IPS-20b (cell line): ENCODE measurements at regions not wholly inside any gene's neighbourhood (a gene's known extent, or its start where the extent isn't known, plus 50 kb on each side); places are given as distances from the start of the nearest gene placed in this dataset.

ENCODE experiments used
- H3K27ac ChIP-seq: one replicate; pipeline ENCODE4 v1.5.1; 2013; ENCODE audit warnings: low read length
- H3K27me3 ChIP-seq: 2 replicates; pipeline ENCODE4 v1.6.1; 2013; ENCODE audit warnings: mild to moderate bottlenecking, low read length, inconsistent platforms; ENCODE audit not compliant: insufficient read depth
- H3K36me3 ChIP-seq: 2 replicates; pipeline ENCODE4 v1.6.1; 2013; ENCODE audit warnings: low read depth, mild to moderate bottlenecking, inconsistent platforms, low read length, moderate library complexity; ENCODE audit not compliant: insufficient read depth
- H3K4me1 ChIP-seq: 2 replicates; pipeline ENCODE4 v1.6.1; 2013; ENCODE audit warnings: mild to moderate bottlenecking, control low read depth, inconsistent platforms, low read length, moderate library complexity; ENCODE audit not compliant: insufficient read depth
- H3K4me3 ChIP-seq: 2 replicates; pipeline ENCODE4 v1.5.1; 2013; ENCODE audit warnings: mild to moderate bottlenecking, low read length, inconsistent platforms
- H3K9ac ChIP-seq: 2 replicates; pipeline ENCODE4 v1.6.1; 2013; ENCODE audit warnings: low read depth, mild to moderate bottlenecking, inconsistent platforms, low read length, moderate library complexity
- H3K9me3 ChIP-seq: 2 replicates; pipeline ENCODE4 v1.6.1; 2013; ENCODE audit warnings: mild to moderate bottlenecking, low read depth, low read length, inconsistent platforms; ENCODE audit not compliant: insufficient read depth

- no peaks in the 10 kb centered on the region for H3K9me3 ChIP-seq
- no peaks in the 10 kb centered on the region for H3K4me1 ChIP-seq
- no peak overlapping the region for H3K9ac ChIP-seq
- no peaks in the 10 kb centered on the region for H3K36me3 ChIP-seq
- H3K27ac ChIP-seq = no peak overlapping the region
- H3K27me3 ChIP-seq = no peaks in the 10 kb centered on the region
- H3K4me3 ChIP-seq = no peak overlapping the region
These were observed 113.9 kb upstream of the LMO3 start for GRCh38 chr12:16719713-16720416.

GRCh38 chr12:16716928-16717327, 111.0 kb upstream of the LMO3 start:
- Histone ChIP-seq H3K9ac (no peak overlapping the region), H3K27me3 (no peaks in the 10 kb centered on the region), H3K9me3 (no peaks in the 10 kb centered on the region), H3K4me1 (no peaks in the 10 kb centered on the region), H3K4me3 (no peak overlapping the region), H3K27ac (no peak overlapping the region), H3K36me3 (no peaks in the 10 kb centered on the region)

GRCh38 chr12:16692099-16692498, 86.1 kb upstream of the LMO3 start:
- Histone ChIP-seq H3K27ac (no peak overlapping the region), H3K9me3 (no peaks in the 10 kb centered on the region), H3K36me3 (no peaks in the 10 kb centered on the region), H3K4me1 (no peaks in the 10 kb centered on the region), H3K9ac (no peak overlapping the region), H3K4me3 (no peak overlapping the region), H3K27me3 (no peaks in the 10 kb centered on the region)

GRCh38 chr12:16691624-16692023, 85.7 kb upstream of the LMO3 start:
- no peaks in the 10 kb centered on the region for H3K4me1 ChIP-seq
- no peak overlapping the region for H3K9ac ChIP-seq
- H3K9me3 ChIP-seq = no peaks in the 10 kb centered on the region
- no peaks in the 10 kb centered on the region for H3K36me3 ChIP-seq
- H3K27me3 ChIP-seq = no peaks in the 10 kb centered on the region
- H3K27ac ChIP-seq = no peak overlapping the region
- H3K4me3 ChIP-seq = no peak overlapping the region

GRCh38 chr12:16688200-16688599, 82.2 kb upstream of the LMO3 start:
- H3K36me3 ChIP-seq = no peaks in the 10 kb centered on the region
- H3K27me3 ChIP-seq = no peaks in the 10 kb centered on the region
- H3K27ac ChIP-seq = no peak overlapping the region
- H3K9me3 ChIP-seq = no peaks in the 10 kb centered on the region
- no peak overlapping the region for H3K4me3 ChIP-seq
- no peak overlapping the region for H3K9ac ChIP-seq
- no peaks in the 10 kb centered on the region for H3K4me1 ChIP-seq

GRCh38 chr12:16685107-16685506, 79.1 kb upstream of the LMO3 start:
- no peak overlapping the region for H3K9ac ChIP-seq

GRCh38 chr12:16681196-16681595, 75.2 kb upstream of the LMO3 start:
- Histone ChIP-seq H3K4me3 (no peak overlapping the region), H3K9ac (no peak overlapping the region), H3K4me1 (no peaks in the 10 kb centered on the region), H3K9me3 (no peaks in the 10 kb centered on the region), H3K36me3 (no peaks in the 10 kb centered on the region), H3K27ac (no peak overlapping the region), H3K27me3 (no peaks in the 10 kb centered on the region)

More at GRCh38 chr12:16685107-16685506, 79.1 kb upstream of the LMO3 start:
- H3K36me3 ChIP-seq = no peaks in the 10 kb centered on the region
- no peaks in the 10 kb centered on the region for H3K27me3 ChIP-seq
- H3K4me3 ChIP-seq = no peak overlapping the region
- H3K27ac ChIP-seq = no peak overlapping the region
- no peaks in the 10 kb centered on the region for H3K4me1 ChIP-seq
- H3K9me3 ChIP-seq = no peaks in the 10 kb centered on the region

- H3K9ac ChIP-seq = no peak overlapping the region
- H3K27me3 ChIP-seq = no peaks in the 10 kb centered on the region
- H3K27ac ChIP-seq = no peak overlapping the region
- no peaks in the 10 kb centered on the region for H3K9me3 ChIP-seq
- H3K36me3 ChIP-seq = no peaks in the 10 kb centered on the region
- no peaks in the 10 kb centered on the region for H3K4me1 ChIP-seq
- H3K4me3 ChIP-seq = no peak overlapping the region
These were observed 69.5 kb upstream of the LMO3 start for GRCh38 chr12:16675438-16675837.

GRCh38 chr12:16674885-16675284, 68.9 kb upstream of the LMO3 start:
- Histone ChIP-seq H3K27ac (no peak overlapping the region), H3K27me3 (no peaks in the 10 kb centered on the region), H3K36me3 (no peaks in the 10 kb centered on the region), H3K9me3 (no peaks in the 10 kb centered on the region), H3K4me3 (no peak overlapping the region), H3K4me1 (no peaks in the 10 kb centered on the region), H3K9ac (no peak overlapping the region)

GRCh38 chr12:16670456-16671050, 64.6 kb upstream of the LMO3 start:
- Histone ChIP-seq H3K4me1 (peaks cover 12% of the 10 kb centered on the region), H3K4me3 (no peak overlapping the region), H3K27me3 (no peaks in the 10 kb centered on the region), H3K27ac (no peak overlapping the region), H3K36me3 (no peaks in the 10 kb centered on the region), H3K9ac (no peak overlapping the region), H3K9me3 (no peaks in the 10 kb centered on the region)

GRCh38 chr12:16669756-16670155, 63.8 kb upstream of the LMO3 start:
- no peak overlapping the region for H3K9ac ChIP-seq
- H3K9me3 ChIP-seq = no peaks in the 10 kb centered on the region
- H3K27ac ChIP-seq = no peak overlapping the region
- peaks cover 12% of the 10 kb centered on the region for H3K4me1 ChIP-seq
- H3K4me3 ChIP-seq = no peak overlapping the region
- H3K36me3 ChIP-seq = no peaks in the 10 kb centered on the region
- no peaks in the 10 kb centered on the region for H3K27me3 ChIP-seq

- Histone ChIP-seq H3K9ac (no peak overlapping the region), H3K36me3 (no peaks in the 10 kb centered on the region), H3K27me3 (no peaks in the 10 kb centered on the region), H3K4me1 (peaks cover 12% of the 10 kb centered on the region), H3K27ac (no peak overlapping the region), H3K9me3 (no peaks in the 10 kb centered on the region), H3K4me3 (no peak overlapping the region)
These were observed 62.2 kb upstream of the LMO3 start for GRCh38 chr12:16668198-16668597.
